Coronary artery (tissue), 2 donors: ENCODE measurements at regions not wholly inside any gene's neighbourhood (a gene's known extent, or its start where the extent isn't known, plus 50 kb on each side); places are given as distances from the start of the nearest gene placed in this dataset.

Source experiments
- DNase-seq: peaks from one replicate; pipeline ENCODE4 v3.0.0-alpha.2; 2017; ENCODE audit warnings: low spot score
- H3K27ac ChIP-seq, 2 donors: fragments of 200-600 bp; sonication (generic); one replicate each; pipeline ENCODE4 v1.5.1; 2016 to 2019
- H3K4me3 ChIP-seq: fragments of 200-600 bp; sonication (generic); 2 replicates; pipeline ENCODE4 v1.5.1; 2016; ENCODE audit warnings: mild to moderate bottlenecking, moderate library complexity
- TF ChIP-seq, protein P1 (sequence below): fragments of 200-600 bp; sonication (generic); IDR thresholded peaks from one replicate; pipeline ENCODE4 v1.5.1; 2019; ENCODE audit warnings: antibody characterized with exemption

DNA sequence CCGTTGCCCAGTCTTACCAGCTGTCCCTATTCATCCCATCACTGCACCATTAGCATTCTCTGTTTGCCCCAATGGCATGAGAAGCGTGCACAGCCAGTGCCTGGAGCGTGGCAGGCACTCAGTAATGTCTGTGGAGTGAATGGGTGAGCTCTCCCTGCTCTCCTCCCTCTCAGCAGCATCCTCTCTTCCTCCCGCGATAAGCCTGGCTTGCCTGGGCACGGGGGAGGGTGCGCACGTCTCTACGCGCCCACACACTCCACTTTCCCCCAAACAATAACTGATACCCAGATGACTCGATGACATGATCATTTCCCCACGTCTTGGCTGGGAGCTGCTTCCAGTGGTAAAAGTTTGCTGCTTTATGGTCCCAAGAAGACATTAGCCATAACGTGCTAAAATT is 81.8 kb upstream of the LINGO1 start:
- TF ChIP-seq, protein P1, sequence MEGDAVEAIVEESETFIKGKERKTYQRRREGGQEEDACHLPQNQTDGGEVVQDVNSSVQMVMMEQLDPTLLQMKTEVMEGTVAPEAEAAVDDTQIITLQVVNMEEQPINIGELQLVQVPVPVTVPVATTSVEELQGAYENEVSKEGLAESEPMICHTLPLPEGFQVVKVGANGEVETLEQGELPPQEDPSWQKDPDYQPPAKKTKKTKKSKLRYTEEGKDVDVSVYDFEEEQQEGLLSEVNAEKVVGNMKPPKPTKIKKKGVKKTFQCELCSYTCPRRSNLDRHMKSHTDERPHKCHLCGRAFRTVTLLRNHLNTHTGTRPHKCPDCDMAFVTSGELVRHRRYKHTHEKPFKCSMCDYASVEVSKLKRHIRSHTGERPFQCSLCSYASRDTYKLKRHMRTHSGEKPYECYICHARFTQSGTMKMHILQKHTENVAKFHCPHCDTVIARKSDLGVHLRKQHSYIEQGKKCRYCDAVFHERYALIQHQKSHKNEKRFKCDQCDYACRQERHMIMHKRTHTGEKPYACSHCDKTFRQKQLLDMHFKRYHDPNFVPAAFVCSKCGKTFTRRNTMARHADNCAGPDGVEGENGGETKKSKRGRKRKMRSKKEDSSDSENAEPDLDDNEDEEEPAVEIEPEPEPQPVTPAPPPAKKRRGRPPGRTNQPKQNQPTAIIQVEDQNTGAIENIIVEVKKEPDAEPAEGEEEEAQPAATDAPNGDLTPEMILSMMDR = no peak
- DNase-seq = no peak
- Histone ChIP-seq H3K27ac (no peak overlapping the region), H3K4me3 (no peak overlapping the region)

GRCh38 chr15:77714023-77714422 is 81.3 kb upstream of the LINGO1 start:
- H3K27ac ChIP-seq = no peak overlapping the region
- TF ChIP-seq, protein P1 = no peak
- no peak overlapping the region for H3K4me3 ChIP-seq
- no peak for DNase-seq

DNA sequence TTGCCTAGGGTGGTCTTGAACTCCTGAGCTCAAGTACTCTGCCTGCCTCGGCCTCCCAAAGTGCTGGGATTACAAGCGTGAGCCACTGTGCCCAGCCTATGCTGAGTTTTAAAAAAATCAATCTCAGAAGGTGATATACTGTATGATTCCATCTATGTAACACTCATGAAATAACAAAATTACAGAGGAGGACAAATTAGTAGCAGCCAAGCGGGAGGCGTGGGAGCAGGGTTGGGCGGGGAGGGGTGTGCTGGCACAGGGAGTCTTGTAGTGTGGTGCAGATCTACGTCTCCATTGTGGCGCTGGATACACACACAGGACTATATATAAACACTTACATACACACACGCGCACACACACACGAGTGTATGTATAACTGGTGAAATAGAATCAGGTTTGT is 80.6 kb upstream of the LINGO1 start:
- TF ChIP-seq, protein P1 = no peak
- no peak for DNase-seq
- no peak overlapping the region for H3K4me3 ChIP-seq
- H3K27ac ChIP-seq = no peak overlapping the region

- TF ChIP-seq, protein P1 = no peak
- no peak for DNase-seq
- H3K27ac ChIP-seq = no peak overlapping the region
- no peak overlapping the region for H3K4me3 ChIP-seq
Observed at GRCh38 chr15:77712438-77712837, 79.7 kb upstream of the LINGO1 start.

DNA sequence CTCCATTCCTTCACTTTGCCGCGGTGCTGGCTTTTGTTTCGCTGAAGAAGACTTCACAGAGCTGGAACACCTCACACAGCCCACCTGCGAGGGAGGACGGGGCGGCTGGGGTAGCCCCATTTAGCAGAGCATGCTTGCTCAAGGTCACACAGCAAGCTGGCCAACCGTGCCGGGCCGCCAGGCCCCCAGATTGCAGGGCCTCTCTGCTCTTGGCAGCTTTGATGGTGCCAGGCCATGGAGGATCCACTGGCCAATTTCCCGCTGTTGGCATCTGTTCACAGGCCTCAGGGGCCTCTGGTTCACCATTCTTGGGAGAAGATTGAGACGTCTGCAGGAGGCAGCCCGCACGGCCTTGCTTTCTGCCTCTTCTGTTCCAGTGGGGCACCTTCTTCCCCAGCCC is 77.9 kb upstream of the LINGO1 start:
- TF ChIP-seq, protein P1 = no peak
- Histone ChIP-seq H3K27ac (no peak overlapping the region), H3K4me3 (no peak overlapping the region)
- no peak for DNase-seq

DNA sequence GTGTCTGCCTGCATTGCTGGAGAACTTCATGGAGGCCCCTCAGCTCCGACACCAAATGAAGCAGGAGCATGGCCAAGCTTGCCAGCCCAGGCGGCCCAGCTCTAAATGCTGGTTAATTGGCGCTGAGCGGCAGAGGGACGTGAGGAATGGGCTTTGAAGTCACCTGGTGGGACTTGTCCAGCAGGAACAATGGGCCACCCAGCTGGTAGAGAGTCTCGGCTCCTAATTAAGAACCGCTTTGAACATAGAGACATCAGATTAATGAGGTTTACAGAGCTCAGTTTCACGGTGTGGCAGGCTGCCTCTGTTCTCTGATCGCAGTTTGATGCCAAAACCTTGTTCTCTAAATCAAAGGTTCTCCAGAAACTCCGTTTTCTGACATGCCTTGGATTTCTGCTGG is 77.5 kb upstream of the LINGO1 start:
- TF ChIP-seq, protein P1 = no peak
- Histone ChIP-seq H3K27ac (no peak overlapping the region), H3K4me3 (no peak overlapping the region)
- no peak for DNase-seq

DNA sequence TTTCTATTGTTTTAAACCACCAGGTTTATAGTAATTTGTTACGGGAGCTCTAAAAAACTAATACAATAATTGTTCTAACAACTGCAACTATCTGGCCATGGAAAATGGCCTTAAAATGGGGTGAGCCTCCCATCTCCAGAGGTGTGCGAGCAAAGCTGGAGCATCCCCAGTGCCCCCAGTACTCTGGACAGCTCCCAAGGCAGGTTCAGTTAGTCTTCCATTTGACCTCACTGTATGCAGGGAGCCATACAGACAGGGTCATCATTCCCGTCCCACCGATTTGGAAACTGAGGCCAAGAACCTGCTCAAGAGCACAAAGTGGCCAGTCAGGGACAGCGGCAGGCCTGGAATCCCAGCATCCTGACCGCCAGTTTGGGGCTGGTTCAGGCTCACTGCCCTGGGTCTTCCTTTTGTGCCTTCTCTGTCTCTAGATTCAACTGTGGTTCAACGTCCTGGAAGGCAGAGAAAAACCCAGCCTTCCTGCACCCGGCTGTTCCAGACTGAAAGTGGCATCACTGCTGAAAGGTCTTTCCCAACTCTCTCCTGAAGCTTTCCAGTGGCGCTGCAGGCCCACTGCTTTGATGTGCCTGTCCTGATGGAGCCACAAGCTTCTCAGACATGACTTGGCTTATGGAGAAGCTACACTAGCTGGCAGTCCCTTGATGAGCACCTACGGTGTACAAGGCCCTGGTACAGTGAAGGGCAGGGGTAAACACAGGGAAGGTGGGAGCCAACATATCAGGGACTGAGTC is 76.6 kb upstream of the LINGO1 start:
- Histone ChIP-seq H3K4me3 (no peak overlapping the region), H3K27ac (no peak overlapping the region)
- no peak for DNase-seq
- TF ChIP-seq, protein P1 = no peak
